ENCODE measurements at regions not wholly inside any gene's neighbourhood (a gene's known extent, or its start where the extent isn't known, plus 50 kb on each side); places are given as distances from the start of the nearest gene placed in this dataset.

GRCh38 chr11:19648321-19648720 lies 64.3 kb upstream of the NAV2 start:
- no peak for TF ChIP-seq CTCF (IDR thresholded peaks at IDR 0.05; ENCODE audit: poor library complexity, severe bottlenecking)
- H3K27ac ChIP-seq (ENCODE audit: poor library complexity, severe bottlenecking): no peak overlapping the region
- no peak for ATAC-seq (ENCODE audit: low read depth)
- H3K27me3 ChIP-seq (ENCODE audit: insufficient read depth, poor library complexity, severe bottlenecking): no peaks in the 10 kb centered on the region
- DNase-seq (ENCODE audit: low spot score): no peak
- H3K4me1 ChIP-seq (ENCODE audit: insufficient read depth, poor library complexity, severe bottlenecking): no peaks in the 10 kb centered on the region
- no peak overlapping the region for H3K4me3 ChIP-seq (ENCODE audit: severe bottlenecking)
- no peaks in the 10 kb centered on the region for H3K36me3 ChIP-seq (ENCODE audit: low read depth)
- no peaks in the 10 kb centered on the region for H3K9me3 ChIP-seq (ENCODE audit: severe bottlenecking)

GRCh38 chr11:19647816-19648215 lies 64.8 kb upstream of the NAV2 start:
- no peaks in the 10 kb centered on the region for H3K36me3 ChIP-seq (ENCODE audit: low read depth)
- H3K4me3 ChIP-seq (ENCODE audit: severe bottlenecking): no peak overlapping the region
- ATAC-seq (ENCODE audit: low read depth): no peak
- no peaks in the 10 kb centered on the region for H3K9me3 ChIP-seq (ENCODE audit: severe bottlenecking)
- H3K4me1 ChIP-seq (ENCODE audit: insufficient read depth, poor library complexity, severe bottlenecking): no peaks in the 10 kb centered on the region
- no peaks in the 10 kb centered on the region for H3K27me3 ChIP-seq (ENCODE audit: insufficient read depth, poor library complexity, severe bottlenecking)
- no peak overlapping the region for H3K27ac ChIP-seq (ENCODE audit: poor library complexity, severe bottlenecking)
- TF ChIP-seq CTCF (IDR thresholded peaks at IDR 0.05; ENCODE audit: poor library complexity, severe bottlenecking): no peak
- no peak for DNase-seq (ENCODE audit: low spot score)

- Histone ChIP-seq H3K27me3 (ENCODE audit: insufficient read depth, poor library complexity, severe bottlenecking) (no peaks in the 10 kb centered on the region), H3K4me3 (ENCODE audit: severe bottlenecking) (no peak overlapping the region), H3K9me3 (ENCODE audit: severe bottlenecking) (no peaks in the 10 kb centered on the region), H3K36me3 (ENCODE audit: low read depth) (no peaks in the 10 kb centered on the region), H3K4me1 (ENCODE audit: insufficient read depth, poor library complexity, severe bottlenecking) (no peaks in the 10 kb centered on the region), H3K27ac (ENCODE audit: poor library complexity, severe bottlenecking) (no peak overlapping the region)
- ATAC-seq (ENCODE audit: low read depth) (no peak), DNase-seq (ENCODE audit: low spot score) (no peak)
- TF ChIP-seq CTCF (IDR thresholded peaks at IDR 0.05; ENCODE audit: poor library complexity, severe bottlenecking): no peak
Observed at GRCh38 chr11:19646921-19647320, 65.7 kb upstream of the NAV2 start.

- Histone ChIP-seq H3K27ac (ENCODE audit: poor library complexity, severe bottlenecking) (no peak overlapping the region), H3K4me3 (ENCODE audit: severe bottlenecking) (no peak overlapping the region), H3K4me1 (ENCODE audit: insufficient read depth, poor library complexity, severe bottlenecking) (no peaks in the 10 kb centered on the region), H3K9me3 (ENCODE audit: severe bottlenecking) (no peaks in the 10 kb centered on the region), H3K27me3 (ENCODE audit: insufficient read depth, poor library complexity, severe bottlenecking) (no peaks in the 10 kb centered on the region), H3K36me3 (ENCODE audit: low read depth) (no peaks in the 10 kb centered on the region)
- TF ChIP-seq CTCF (IDR thresholded peaks at IDR 0.05; ENCODE audit: poor library complexity, severe bottlenecking): no peak
- ATAC-seq (ENCODE audit: low read depth) (no peak), DNase-seq (ENCODE audit: low spot score) (no peak)
Observed at GRCh38 chr11:19646308-19646707, 66.3 kb upstream of the NAV2 start.

GRCh38 chr11:19644316-19644715 lies 68.3 kb upstream of the NAV2 start:
- DNase-seq (ENCODE audit: low spot score): no peak
- no peak for ATAC-seq (ENCODE audit: low read depth)
- H3K4me3 ChIP-seq (ENCODE audit: severe bottlenecking): no peak overlapping the region
- H3K9me3 ChIP-seq (ENCODE audit: severe bottlenecking): no peaks in the 10 kb centered on the region
- H3K36me3 ChIP-seq (ENCODE audit: low read depth): no peaks in the 10 kb centered on the region
- H3K27me3 ChIP-seq (ENCODE audit: insufficient read depth, poor library complexity, severe bottlenecking): no peaks in the 10 kb centered on the region
- H3K27ac ChIP-seq (ENCODE audit: poor library complexity, severe bottlenecking): no peak overlapping the region
- no peaks in the 10 kb centered on the region for H3K4me1 ChIP-seq (ENCODE audit: insufficient read depth, poor library complexity, severe bottlenecking)
- no peak for TF ChIP-seq CTCF (IDR thresholded peaks at IDR 0.05; ENCODE audit: poor library complexity, severe bottlenecking)

All from RWPE2 (cell line).